ENCODE measurements at regions not wholly inside any gene's neighbourhood (a gene's known extent, or its start where the extent isn't known, plus 50 kb on each side); places are given as distances from the start of the nearest gene placed in this dataset.
"Not testable (repeated sequence)": the region's sequence is repeated elsewhere in the genome, so short reads cannot be mapped to it uniquely, and the experiment has no call there.

DNA sequence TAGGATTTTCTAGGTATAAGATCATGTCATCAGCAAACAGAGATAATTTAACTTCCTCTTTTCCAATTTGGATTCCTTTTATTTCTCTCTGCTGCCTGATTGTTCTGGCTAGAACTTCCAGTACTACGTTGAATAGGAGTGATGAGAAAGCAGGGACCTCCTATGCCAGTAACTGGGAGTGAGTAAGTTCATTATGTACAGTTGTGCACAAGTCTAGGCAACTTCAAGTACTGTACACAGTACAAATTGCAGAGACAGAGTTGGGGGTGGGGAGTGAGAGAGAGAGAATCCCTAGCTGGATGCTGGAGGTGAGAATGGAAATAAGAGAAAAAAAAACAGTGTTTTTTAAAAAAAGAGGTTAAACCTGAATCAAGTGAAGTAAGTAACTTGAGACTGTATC is 210.2 kb downstream of the MMUT start:
- TF ChIP-seq, protein P1, sequence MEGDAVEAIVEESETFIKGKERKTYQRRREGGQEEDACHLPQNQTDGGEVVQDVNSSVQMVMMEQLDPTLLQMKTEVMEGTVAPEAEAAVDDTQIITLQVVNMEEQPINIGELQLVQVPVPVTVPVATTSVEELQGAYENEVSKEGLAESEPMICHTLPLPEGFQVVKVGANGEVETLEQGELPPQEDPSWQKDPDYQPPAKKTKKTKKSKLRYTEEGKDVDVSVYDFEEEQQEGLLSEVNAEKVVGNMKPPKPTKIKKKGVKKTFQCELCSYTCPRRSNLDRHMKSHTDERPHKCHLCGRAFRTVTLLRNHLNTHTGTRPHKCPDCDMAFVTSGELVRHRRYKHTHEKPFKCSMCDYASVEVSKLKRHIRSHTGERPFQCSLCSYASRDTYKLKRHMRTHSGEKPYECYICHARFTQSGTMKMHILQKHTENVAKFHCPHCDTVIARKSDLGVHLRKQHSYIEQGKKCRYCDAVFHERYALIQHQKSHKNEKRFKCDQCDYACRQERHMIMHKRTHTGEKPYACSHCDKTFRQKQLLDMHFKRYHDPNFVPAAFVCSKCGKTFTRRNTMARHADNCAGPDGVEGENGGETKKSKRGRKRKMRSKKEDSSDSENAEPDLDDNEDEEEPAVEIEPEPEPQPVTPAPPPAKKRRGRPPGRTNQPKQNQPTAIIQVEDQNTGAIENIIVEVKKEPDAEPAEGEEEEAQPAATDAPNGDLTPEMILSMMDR (IDR thresholded peaks at IDR 0.05), result no peak
- ATAC-seq (ENCODE audit: low FRiP score) (no peak), DNase-seq (ENCODE audit: low spot score) (no peak)

DNA sequence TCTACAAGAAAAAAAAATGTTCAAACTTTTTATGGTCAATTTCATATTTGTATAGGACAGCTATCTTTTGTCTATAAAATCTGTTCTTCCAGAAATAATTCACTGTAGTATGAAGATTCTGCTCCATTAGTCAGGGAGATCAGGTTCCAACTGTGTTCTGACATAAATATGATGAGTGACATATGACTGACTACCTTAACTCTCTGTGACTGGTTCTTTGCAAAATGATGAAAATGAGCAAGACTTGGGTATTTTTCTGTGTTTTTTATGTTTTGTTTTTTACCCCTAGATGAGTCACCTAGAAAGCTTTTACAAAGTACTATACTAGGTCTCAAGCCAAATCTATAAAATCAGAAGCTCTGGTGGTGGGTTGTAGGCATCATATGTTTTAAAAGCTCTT is 229.6 kb downstream of the MMUT start:
- TF ChIP-seq, protein P1 (IDR thresholded peaks at IDR 0.05), result no peak
- no peak for ATAC-seq (ENCODE audit: low FRiP score)
- DNase-seq (ENCODE audit: low spot score), result no peak

- no peak for DNase-seq (ENCODE audit: low spot score)
- ATAC-seq (ENCODE audit: low FRiP score), result no peak
Measured at GRCh38 chr6:49225471-49225870, 237.6 kb downstream of the MMUT start.

DNA sequence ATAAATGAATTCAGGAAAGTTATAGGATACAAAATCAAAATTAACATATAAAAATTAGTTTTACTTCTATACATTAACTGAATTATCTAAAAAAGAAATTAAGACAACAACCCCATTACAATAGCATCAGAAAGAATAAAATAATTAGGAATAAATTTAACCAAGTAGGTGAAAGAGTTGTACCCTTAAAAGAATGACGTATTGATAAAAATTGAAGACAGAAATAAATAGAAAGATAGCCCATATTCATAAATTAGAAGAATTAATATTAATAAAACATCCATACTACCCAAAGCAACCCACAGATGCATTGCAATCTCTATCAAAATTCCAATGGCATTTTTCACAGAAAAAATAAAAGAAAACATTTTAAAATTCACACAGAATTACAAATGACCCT is 242.8 kb downstream of the MMUT start:
- TF ChIP-seq, protein P1 (IDR thresholded peaks at IDR 0.05), result no peak
- DNase-seq (ENCODE audit: low spot score) (no peak), ATAC-seq (ENCODE audit: low FRiP score) (no peak)

More at GRCh38 chr6:49225471-49225870, 237.6 kb downstream of the MMUT start:
- TF ChIP-seq, protein P1 (IDR thresholded peaks at IDR 0.05), result no peak

DNA sequence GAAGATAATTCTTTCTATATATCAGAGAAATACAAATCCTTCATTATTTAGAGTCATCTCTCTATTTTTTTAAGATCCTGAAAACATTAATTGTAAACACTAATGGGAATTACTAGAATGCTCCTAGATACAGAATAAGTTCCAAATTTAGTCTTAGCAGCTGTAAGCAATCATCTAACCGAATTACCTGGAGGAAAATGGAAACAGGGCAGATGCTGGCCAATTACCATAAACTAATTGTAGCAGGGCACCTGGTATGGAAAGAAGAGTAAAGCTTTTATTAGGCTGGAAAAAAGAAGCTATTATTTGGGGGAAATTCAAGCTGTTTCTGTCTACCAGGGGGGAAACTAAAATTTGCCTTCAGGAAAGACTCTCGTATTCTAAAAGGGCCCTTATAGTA is 257.5 kb downstream of the MMUT start:
- DNase-seq (ENCODE audit: low spot score) (no peak), ATAC-seq (ENCODE audit: low FRiP score) (no peak)
- TF ChIP-seq, protein P1 (IDR thresholded peaks at IDR 0.05), result no peak

DNA sequence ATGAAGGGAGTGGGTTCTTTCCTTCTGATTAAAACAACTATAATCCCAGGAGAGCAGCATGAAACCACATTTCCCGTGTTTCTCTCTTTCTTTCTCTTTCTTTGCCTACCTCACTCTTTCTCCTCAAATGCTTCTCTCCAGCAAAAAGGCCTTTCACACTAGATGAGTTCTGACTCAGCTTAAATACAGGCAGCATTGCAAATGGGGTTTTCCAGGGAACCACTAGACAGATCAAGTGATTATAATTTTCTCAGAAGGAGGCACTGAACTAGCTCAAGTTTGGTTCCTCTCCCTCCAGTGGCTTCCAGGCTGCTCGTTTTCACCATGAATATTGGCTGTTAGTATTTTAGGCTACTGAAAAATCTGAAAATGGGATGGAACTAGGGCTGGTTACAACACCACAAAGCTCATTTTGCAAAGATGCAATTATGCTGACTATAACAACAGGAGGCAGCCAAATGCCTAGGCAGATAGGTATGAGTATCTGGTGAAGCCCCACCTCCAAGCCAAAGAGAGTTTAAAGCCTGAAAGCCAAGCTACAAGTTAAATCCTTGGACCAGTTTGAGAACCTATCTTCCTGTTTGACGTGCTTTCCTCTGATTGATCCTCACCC is 260.0 kb downstream of the MMUT start:
- no peak for DNase-seq (ENCODE audit: low spot score)
- ATAC-seq (ENCODE audit: low FRiP score), result no peak
- TF ChIP-seq, protein P1 (IDR thresholded peaks at IDR 0.05), result no peak

- ATAC-seq (ENCODE audit: low FRiP score), result no peak
- DNase-seq (ENCODE audit: low spot score), result no peak
- TF ChIP-seq, protein P1 (IDR thresholded peaks at IDR 0.05), result no peak
Measured at GRCh38 chr6:49198015-49198414, 265.0 kb downstream of the MMUT start.

DNA sequence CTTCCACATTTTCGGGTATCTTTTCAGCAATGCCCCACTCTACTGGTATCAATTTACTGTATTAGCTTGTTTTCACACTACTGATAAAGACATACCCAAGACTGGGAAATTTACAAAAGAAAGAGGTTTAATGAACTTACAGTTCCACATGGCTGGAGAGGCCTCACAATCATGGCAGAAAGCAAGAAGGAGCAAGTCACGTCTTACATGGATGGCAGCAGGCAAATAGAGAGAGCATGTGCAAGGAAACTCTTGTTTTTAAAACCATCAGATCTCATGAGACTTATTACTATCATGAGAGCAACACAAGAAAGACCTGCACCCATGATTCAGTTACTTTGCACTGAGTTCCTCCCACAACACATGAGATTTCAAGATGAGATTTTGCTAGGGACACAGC is 300.7 kb downstream of the MMUT start:
- DNase-seq (ENCODE audit: low spot score); ATAC-seq (ENCODE audit: low FRiP score): not testable (repeated sequence)

Data from omental fat pad (tissue), 3 donors.